LNCAP (cell line): ENCODE measurements at regions not wholly inside any gene's neighbourhood (a gene's known extent, or its start where the extent isn't known, plus 50 kb on each side); places are given as distances from the start of the nearest gene placed in this dataset.

Experiments
- TF ChIP-seq, protein P1 (sequence below): fragments of 450-650 bp; IDR thresholded peaks from 2 replicates; pipeline ENCODE4 v1.5.1; 2017; ENCODE audit warnings: mild to moderate bottlenecking

DNA sequence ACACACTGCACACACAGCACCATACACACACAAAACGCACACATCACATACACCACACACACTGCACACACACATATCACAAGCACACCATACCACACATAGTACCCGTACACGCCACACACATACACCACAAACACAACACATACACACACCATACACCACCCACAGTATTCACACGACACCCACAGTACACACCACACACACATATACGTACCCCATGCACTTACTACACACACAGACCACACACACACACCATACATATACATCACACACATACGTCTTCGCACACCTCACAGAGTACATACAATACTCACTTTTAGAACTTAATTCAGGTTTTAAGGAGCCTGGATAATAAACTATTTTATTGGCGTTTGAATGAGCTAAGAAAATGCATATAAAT is 1805.3 kb upstream of the DEFB115 start:
- TF ChIP-seq, protein P1, sequence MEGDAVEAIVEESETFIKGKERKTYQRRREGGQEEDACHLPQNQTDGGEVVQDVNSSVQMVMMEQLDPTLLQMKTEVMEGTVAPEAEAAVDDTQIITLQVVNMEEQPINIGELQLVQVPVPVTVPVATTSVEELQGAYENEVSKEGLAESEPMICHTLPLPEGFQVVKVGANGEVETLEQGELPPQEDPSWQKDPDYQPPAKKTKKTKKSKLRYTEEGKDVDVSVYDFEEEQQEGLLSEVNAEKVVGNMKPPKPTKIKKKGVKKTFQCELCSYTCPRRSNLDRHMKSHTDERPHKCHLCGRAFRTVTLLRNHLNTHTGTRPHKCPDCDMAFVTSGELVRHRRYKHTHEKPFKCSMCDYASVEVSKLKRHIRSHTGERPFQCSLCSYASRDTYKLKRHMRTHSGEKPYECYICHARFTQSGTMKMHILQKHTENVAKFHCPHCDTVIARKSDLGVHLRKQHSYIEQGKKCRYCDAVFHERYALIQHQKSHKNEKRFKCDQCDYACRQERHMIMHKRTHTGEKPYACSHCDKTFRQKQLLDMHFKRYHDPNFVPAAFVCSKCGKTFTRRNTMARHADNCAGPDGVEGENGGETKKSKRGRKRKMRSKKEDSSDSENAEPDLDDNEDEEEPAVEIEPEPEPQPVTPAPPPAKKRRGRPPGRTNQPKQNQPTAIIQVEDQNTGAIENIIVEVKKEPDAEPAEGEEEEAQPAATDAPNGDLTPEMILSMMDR, result no peak

DNA sequence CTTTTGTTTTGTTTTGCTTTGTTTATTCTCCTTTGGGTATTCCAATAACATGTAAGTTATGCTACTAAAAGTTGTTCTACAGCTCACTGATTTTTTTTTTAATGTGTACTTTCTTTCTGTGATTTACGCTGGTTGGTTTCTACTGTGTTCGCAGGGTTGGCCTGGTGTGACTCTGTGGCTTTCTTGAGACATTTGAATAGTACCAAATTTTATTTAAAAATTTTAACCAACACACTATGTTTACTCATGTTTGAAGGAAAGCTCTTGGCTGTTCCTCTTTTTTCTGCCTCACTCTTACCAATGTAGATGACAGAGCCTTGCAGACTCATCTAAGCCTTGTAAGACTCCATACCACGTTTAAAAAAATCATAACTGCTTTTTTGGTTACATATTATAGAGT is 1784.9 kb upstream of the DEFB115 start:
- TF ChIP-seq, protein P1, result no peak

DNA sequence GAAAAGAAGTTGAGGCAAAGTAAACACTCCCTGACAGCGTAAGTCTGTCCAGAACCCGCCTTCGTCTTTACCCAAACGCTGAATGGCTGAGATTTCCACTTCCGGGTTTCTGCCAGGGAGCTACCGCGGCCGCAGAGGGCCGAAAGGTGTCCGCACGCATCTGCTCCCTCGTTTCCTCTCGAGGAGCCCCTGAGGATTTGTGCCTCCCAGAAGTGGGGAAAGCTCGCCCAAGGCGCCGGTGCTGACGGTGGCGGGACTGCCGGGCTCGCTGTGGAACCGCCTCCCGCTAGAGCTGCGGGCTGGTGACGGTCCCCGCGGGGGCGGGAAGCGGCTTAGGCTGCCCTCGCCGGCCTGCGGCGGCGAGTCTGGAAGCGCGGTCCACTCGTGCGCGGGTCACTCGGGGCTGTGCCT is 1760.2 kb upstream of the DEFB115 start:
- TF ChIP-seq, protein P1, result no peak

DNA sequence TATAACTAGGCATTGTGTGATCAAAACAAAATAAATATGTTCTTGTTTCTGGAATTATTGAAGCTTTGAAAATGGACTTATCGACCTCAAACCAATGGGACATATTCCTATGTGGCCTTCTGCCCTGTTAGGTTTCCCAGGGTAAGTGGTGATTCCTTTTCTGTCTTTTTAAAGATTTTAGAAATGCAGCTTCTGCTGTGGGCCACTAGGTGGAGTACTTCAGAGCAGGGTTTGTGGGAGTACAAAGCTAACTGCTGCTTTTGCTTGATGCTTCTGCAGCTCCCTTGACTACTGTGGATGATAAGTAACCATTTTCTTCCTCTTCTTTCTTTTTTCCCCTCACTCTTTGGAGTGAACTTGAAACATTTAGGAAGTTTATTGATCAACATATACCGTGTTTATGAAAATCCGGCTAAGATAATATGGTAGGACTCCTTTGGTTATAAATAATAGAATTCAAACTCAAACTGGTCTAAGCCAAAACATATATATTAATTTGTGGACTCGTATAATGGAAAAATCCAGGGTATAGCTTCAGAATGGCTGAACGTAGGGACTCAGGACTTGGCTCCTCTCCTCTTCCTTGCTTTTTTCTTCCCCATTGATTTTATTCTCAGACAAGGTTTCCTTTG is 1737.7 kb upstream of the DEFB115 start:
- TF ChIP-seq, protein P1, result peak; percentile 75

DNA sequence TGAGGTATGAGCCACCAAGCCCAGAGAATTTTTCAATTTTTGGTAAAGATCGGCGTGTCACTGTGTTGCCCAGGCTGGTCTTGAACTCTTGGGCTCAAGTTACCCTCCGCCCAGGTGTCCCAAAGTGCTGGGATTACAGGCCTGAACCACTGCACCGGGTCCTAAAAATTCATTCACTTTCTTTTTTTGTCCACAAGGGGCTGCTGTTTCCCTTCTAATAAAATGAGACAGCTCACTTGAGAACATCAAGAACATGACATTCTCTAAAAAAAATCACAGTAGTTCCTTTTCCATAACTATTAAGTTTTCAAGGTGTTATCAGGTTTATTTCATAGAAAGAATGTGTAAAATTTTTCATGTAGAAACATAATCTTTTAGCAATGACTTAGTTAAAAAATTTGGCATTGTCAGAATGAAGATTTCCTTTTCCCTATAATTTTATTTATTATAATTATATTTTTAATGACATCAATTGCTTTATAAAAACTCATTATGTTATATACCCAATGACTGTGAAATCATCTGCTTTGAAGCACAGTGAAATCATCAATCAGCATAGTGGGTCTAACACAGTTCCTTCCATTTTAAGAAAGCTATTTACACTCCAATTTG is 1723.8 kb upstream of the DEFB115 start:
- TF ChIP-seq, protein P1, result peak; percentile 51
